Esophagus mucosa (tissue), 1 donor: ENCODE measurements at regions not wholly inside any gene's neighbourhood (a gene's known extent, or its start where the extent isn't known, plus 50 kb on each side); places are given as distances from the start of the nearest gene placed in this dataset.
A peak's percentile ranks its signal among the peaks of the same experiment; 100 is the strongest.
"Not testable (repeated sequence)": the region's sequence is repeated elsewhere in the genome, so short reads cannot be mapped to it uniquely, and the experiment has no call there.

ENCODE experiments used
- ATAC-seq: fragments of 200-7000 bp; cut with Tn5 transposase; one replicate; pipeline ENCODE4 v1.9.1; 2020
- donor health status: DM: yes; HTN: yes; CAD: no.

- no peak for ATAC-seq
Measured at GRCh38 chr15:96207377-96208006, 123.0 kb upstream of the NR2F2 start.

DNA sequence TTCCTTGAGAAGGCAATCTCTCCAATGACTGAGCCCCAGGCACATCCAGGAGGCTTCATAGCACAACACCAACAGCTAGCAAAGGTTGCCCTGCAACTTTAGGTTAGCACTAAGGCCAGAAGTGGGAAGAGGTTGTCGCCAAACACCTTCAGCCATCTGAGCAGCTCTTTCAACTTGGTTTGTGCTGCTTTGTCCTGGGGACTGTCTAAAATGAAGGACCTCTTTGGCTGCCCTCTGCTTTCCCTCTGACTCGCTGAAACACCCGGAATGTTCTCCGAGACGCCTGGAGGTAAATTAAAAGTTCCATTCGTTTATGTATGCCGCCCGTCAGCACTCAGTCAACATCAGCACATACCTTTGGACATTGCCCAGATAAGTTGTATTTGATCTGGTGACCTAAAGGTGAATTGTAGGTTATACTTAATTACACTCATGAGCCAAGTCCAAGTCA is 121.2 kb upstream of the NR2F2 start:
- ATAC-seq: no peak

DNA sequence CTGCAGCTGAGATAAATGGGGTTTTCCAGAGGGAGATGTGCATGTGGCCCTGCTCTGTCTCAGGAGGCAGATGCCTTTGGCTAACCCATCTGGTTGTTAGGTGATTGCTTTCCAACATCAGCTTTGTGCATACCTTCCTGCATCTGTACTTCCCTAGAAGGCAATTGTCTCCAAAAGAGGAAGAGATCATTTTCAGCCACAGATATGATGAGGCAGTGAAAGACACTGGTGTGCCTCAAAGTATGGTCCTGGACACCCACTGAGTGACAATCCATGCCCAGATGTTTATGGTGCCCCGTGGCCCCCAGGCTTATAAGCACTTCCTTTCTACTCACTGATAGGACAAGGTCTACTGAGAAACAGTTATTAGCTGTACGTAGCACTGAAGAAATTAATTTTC is 117.5 kb upstream of the NR2F2 start:
- no peak for ATAC-seq

DNA sequence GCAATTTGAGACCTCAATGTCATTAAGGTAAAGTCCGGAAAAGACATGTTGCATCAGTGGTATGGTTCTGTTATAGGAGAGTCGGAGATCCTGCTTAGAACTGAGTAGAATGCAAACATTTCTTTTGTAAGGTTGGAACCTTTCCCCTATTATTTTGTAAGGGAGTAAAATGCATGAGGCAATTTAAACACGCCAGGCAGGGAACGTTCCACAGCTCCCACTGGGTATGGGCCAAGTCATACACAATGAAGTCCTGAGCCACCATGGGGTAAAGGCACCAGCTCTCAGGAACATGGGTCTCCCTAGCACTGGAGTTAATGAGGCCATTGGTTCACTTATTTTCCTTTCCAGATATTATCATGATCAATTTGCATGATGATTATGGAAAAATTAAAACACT is 116.6 kb upstream of the NR2F2 start:
- no peak for ATAC-seq

- ATAC-seq: not testable (repeated sequence)
Measured at GRCh38 chr15:96216481-96216880, 114.0 kb upstream of the NR2F2 start.

DNA sequence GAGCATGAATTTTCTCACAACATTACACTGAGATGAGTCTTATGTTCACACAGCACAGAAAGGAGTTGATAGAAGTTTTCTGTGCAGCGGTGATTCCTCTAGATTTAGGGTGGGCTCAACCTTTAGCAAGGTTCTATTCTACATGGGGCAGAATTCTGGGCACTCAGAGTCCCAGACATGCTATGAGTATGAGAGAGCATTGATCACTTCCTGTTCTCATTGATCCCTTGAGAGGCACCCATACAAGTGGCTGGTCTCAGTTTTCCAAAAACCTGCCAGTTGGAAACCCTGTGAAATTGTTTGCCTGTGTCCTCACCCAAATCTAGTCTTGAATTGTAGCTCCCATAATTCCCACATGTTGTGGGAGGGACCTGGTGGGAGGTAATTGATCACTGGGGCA is 112.5 kb upstream of the NR2F2 start:
- ATAC-seq: no peak

GRCh38 chr15:96218623-96219455 is 111.7 kb upstream of the NR2F2 start:
- no peak for ATAC-seq

DNA sequence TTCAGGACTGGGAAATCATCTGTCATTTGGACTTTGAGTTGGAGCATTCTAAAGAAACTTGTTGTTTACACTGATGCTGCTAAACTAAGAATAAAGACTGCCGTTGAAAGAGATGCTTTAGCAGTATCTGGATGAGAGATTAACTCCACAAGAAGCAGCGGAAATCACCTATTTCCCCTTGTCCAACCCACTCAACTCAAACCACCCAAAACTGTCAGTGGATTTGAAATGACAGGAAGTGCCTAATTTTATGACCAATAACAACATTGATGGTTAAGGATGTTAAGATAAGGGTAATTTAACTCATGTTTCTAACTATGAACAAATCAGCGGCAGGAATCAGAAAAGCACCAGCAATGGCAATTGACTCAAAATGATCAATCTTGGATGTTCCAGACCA is 110.8 kb upstream of the NR2F2 start:
- ATAC-seq: no peak

DNA sequence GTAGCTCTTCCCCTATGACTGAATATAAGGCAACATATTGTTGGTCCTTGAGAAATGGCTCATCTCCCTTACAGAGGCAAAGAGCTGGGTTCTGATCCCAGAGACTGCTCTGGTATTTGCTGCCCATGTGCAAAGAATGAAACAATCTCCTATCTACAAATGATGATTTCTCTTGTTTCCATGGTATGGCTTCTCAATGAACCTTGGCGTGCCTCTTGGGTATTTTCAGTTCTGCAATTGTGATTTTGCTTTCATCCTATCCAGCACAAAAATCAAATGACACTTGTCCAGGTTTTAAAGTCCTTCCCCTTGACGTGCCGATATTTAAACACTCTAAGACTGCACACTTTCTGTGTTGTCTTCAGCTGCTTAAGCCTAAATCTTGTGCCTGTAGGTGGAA is 109.8 kb upstream of the NR2F2 start:
- no peak for ATAC-seq

DNA sequence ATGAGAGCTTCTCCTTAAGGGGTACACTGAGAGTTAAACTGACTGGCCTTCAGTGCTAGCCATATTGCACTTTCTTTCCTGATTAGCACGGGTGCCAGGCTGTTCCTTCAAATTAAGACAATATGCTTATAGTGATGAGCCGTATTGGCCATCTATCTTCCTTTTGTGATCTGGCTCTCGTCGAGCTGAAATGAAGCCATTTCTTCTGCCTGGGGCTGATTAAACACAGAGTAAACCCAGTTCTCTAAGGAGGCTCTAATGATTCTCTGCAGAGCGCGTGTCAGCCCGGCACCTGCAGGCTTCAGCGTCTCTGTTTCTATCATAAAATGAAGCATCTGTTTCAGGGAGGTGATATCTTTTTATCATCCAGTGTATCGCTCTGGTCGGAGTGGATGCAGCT is 107.5 kb upstream of the NR2F2 start:
- no peak for ATAC-seq

DNA sequence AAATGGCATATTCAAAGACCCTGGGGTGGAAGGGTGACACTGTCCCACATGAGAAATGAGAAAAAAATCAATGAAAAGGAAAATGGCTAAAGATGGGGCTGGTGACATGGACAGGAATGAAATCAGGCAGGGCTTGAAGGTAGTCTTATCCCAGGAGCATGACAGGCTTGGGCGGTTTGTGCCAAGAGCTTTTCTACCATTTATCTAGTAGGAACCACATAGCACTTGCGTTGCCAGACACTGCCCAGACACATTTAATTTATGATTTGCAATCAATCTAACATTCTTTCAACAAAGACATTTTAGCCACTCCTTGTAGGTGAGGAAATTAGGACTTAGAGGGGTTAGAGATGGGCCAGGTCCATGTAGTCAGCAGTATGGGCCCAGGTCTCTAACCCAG is 106.6 kb upstream of the NR2F2 start:
- no peak for ATAC-seq

DNA sequence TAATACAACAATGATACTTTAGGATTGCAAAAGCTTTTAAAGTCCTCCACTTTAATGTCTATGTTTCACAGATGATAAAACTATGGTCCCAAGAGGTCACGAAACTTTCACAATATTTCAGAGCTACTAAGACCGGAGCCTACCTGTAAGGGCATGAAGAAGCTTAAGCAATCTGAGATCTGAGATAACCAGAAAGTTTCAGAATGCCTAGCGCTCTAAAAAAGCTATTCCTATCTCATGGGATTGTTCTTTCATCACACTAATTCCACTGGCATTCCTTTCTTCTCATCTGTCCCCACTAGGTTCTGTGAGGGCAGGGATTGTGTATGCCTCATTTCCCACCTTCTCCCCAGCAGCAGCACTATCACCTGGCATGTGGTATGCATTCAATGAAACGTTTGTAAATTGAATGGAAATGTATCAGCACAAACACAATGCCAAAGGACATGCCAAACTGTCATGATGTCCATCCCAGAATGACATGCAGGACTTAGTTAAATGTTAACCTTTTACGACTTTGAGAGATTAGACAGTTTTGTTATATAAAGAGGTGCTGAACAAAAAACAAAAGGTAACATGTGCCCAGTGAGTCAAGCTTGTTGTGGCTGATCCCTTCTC is 104.7 kb upstream of the NR2F2 start:
- no peak for ATAC-seq

GRCh38 chr15:96230526-96231181 is 99.8 kb upstream of the NR2F2 start:
- peak; percentile 94 for ATAC-seq

GRCh38 chr15:96232335-96232734 is 98.2 kb upstream of the NR2F2 start:
- no peak for ATAC-seq

GRCh38 chr15:96234109-96234892 is 96.2 kb upstream of the NR2F2 start:
- ATAC-seq: no peak

- no peak for ATAC-seq
Measured at GRCh38 chr15:96237002-96237401, 93.5 kb upstream of the NR2F2 start.

GRCh38 chr15:96242761-96243160 is 87.7 kb upstream of the NR2F2 start:
- no peak for ATAC-seq

- no peak for ATAC-seq
Measured at GRCh38 chr15:96243701-96244100, 86.8 kb upstream of the NR2F2 start.

- ATAC-seq: no peak
Measured at GRCh38 chr15:96245252-96245651, 85.2 kb upstream of the NR2F2 start.

GRCh38 chr15:96246057-96246456 is 84.4 kb upstream of the NR2F2 start:
- no peak for ATAC-seq

DNA sequence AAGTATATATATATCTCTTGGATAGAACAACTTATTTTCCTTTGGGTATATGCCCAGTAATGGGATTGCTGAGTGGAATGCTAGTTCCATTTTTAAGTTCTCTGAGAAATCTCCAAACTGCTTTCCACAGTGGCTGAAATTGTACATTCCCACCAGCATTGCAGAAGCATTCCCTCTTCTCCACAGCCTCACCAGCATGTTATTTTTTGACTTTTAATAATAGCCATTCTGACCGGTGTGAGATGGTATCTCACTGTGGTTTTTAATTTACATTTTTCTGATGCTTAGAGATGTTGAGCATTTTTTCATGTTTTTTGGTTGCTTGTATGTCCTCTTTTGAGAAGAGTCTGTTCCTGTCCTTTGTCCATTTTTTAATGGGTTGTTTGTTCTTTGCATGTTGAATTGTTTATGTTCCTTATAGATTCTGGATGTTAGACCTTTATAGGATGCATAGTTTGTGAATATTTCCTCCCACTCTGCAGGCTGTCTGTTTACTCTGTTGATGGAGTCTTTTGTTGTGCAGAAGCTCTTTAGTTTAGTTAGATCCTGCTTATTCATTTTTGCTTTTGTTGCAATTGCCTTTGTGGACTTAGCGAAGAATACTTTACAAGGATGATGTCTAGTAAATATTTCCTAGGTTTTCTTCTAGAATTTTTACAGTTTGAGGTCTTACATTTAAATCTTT is 82.7 kb upstream of the NR2F2 start:
- ATAC-seq: no peak

- ATAC-seq: no peak
Measured at GRCh38 chr15:96252148-96252547, 78.4 kb upstream of the NR2F2 start.
